ENCODE measurements at regions not wholly inside any gene's neighbourhood (a gene's known extent, or its start where the extent isn't known, plus 50 kb on each side); places are given as distances from the start of the nearest gene placed in this dataset.
A peak's percentile ranks its signal among the peaks of the same experiment; 100 is the strongest.
"Not testable (repeated sequence)": the region's sequence is repeated elsewhere in the genome, so short reads cannot be mapped to it uniquely, and the experiment has no call there.

DNA sequence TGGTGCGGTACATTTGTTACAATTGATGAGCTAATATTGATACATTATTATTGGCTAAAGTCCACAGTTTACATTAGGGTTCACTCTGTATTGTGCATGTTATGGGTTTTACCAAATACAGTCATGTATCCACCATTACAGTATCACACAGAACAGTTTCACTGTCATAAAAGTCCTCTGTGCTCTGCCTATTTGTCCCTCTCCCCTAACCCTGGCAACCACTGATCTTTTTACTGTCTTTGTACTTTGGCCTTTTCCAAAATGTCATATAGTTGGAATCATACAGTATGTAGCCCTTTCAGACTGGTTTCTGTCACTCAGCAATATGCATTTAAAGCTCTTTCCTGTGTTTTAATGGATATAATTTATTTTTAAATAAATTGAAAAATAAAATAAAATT lies 83.1 kb upstream of the SLC4A7 start:
- intact Hi-C loops (cut with DNase I) = loop anchor here in 1 of 2 donors (10.0 kb wide), 1 partner anchor 58 kb away; no protein-coding TSS in a partner anchor
- DNase-seq (ENCODE audit: low spot score) = no peak

- intact Hi-C loops (cut with DNase I) = loop anchor here in 1 of 2 donors (10.0 kb wide), 1 partner anchor 59 kb away; no protein-coding TSS in a partner anchor
- DNase-seq (ENCODE audit: low spot score) = no peak
These were observed 81.1 kb upstream of the SLC4A7 start for GRCh38 chr3:27565201-27565852.

DNA sequence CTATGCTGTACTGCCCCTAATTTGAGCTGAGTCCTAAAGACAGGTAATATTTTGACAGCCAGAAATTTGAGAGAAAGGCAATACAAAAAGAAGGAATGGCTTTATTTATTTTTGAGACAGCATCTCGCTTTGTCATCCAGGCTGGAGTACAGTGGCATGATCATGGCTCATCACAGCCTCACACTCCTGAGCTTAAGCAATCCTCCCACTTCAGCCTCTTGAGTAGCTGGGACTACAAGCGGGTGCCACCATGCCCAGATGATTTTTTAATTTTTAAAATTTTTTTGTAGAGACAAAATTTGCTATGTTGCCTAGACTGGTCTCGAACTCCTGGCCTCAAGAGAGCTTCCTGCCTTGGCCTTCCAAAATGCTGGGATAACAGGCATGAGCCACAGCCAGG lies 77.4 kb upstream of the SLC4A7 start:
- intact Hi-C loops (cut with DNase I) = loop anchor here in 1 of 2 donors (10.0 kb wide), 1 partner anchor 63 kb away; no protein-coding TSS in a partner anchor
- no peak for DNase-seq (ENCODE audit: low spot score)

- intact Hi-C loops (cut with DNase I) = loop anchor here in 1 of 2 donors (10.0 kb wide), 1 partner anchor 64 kb away; no protein-coding TSS in a partner anchor
- no peak for DNase-seq (ENCODE audit: low spot score)
These were observed 76.4 kb upstream of the SLC4A7 start for GRCh38 chr3:27560484-27561056.

- intact Hi-C loops (cut with DNase I) = loop anchor here (10.0 kb wide), 2 partner anchors 65 to 75 kb away; partner anchors contain the start of gene SLC4A7 (in 1 of the 2)
- peak; percentile 83 for DNase-seq (ENCODE audit: low spot score)
These were observed 75.7 kb upstream of the SLC4A7 start for GRCh38 chr3:27559835-27560234.

DNA sequence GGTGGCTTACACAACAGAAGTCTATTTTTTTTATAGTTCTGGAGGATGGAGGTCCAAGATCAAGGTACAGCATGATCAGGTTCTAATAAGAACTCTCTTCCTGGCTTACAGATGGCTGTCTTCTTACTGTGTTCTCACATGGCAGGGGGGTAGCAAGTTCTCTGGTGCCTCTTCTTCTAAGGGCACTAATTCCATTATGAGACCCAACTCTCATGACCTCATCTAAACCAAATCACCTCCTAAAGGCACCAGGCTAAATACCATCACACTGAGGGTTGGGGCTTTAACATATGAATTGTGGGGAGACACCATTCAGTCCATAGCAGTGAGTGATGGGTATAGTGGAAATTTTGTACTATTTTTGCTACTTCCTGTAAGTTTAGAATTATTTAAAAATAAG lies 75.2 kb upstream of the SLC4A7 start:
- DNase-seq (ENCODE audit: low spot score) = no peak
- intact Hi-C loops (cut with DNase I) = loop anchor here in 1 of 2 donors (10.0 kb wide), 1 partner anchor 75 kb away; the partner anchor contains the start of gene SLC4A7

- no peak for DNase-seq (ENCODE audit: low spot score)
- intact Hi-C loops (cut with DNase I) = loop anchor here in 1 of 2 donors (10.0 kb wide), 1 partner anchor 73 kb away; the partner anchor contains the start of gene SLC4A7
These were observed 73.2 kb upstream of the SLC4A7 start for GRCh38 chr3:27557411-27557810.

DNA sequence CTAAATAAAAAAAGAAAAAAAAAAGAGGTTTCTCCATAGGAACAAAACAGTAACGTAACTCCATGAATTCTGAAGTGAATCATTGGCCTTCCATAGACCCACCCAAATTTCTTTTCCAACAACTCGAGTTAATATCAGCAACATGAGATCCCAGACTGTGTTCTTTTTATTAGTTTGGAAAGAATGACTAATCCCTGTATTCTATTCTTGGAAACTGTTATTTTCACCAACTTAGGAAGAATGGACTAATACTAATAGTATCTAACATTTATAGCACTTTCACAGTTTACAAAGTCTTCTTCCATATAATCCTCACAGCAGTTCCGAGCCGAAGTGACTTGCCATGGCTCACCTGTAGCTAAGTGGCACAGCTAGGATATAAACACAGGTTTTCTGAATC lies 72.7 kb upstream of the SLC4A7 start:
- no peak for DNase-seq (ENCODE audit: low spot score)
- intact Hi-C loops (cut with DNase I) = loop anchor here in 1 of 2 donors (10.0 kb wide), 1 partner anchor 72 kb away; the partner anchor contains the start of gene SLC4A7

GRCh38 chr3:27554706-27555105 lies 70.5 kb upstream of the SLC4A7 start:
- no peak for DNase-seq (ENCODE audit: low spot score)

GRCh38 chr3:27553886-27554540 lies 69.8 kb upstream of the SLC4A7 start:
- intact Hi-C loops (cut with DNase I) = loop anchor here in 1 of 2 donors (10.0 kb wide), 1 partner anchor 69 kb away; the partner anchor contains the start of gene SLC4A7
- DNase-seq (ENCODE audit: low spot score) = no peak

More at GRCh38 chr3:27554706-27555105, 70.5 kb upstream of the SLC4A7 start:
- intact Hi-C loops (cut with DNase I) = loop anchor here in 1 of 2 donors (10.0 kb wide), 1 partner anchor 70 kb away; the partner anchor contains the start of gene SLC4A7

- DNase-seq (ENCODE audit: low spot score) = not testable (repeated sequence)
- intact Hi-C loops (cut with DNase I) = loop anchor here in 1 of 2 donors (10.0 kb wide), 1 partner anchor 68 kb away; the partner anchor contains the start of gene SLC4A7
These were observed 68.5 kb upstream of the SLC4A7 start for GRCh38 chr3:27552708-27553107.

GRCh38 chr3:27551413-27551812 lies 67.2 kb upstream of the SLC4A7 start:
- intact Hi-C loops (cut with DNase I) = loop anchor here in 1 of 2 donors (10.0 kb wide), 1 partner anchor 67 kb away; the partner anchor contains the start of gene SLC4A7
- DNase-seq (ENCODE audit: low spot score) = not testable (repeated sequence)

- intact Hi-C loops (cut with DNase I) = no loop called here
- DNase-seq (ENCODE audit: low spot score) = no peak
These were observed 60.9 kb upstream of the SLC4A7 start for GRCh38 chr3:27545061-27545460.

GRCh38 chr3:27544372-27544865 lies 60.2 kb upstream of the SLC4A7 start:
- intact Hi-C loops (cut with DNase I) = no loop called here
- DNase-seq (ENCODE audit: low spot score) = no peak

- no peak for DNase-seq (ENCODE audit: low spot score)
- intact Hi-C loops (cut with DNase I) = no loop called here
These were observed 58.3 kb upstream of the SLC4A7 start for GRCh38 chr3:27542476-27542875.

- no peak for DNase-seq (ENCODE audit: low spot score)
- intact Hi-C loops (cut with DNase I) = no loop called here
These were observed 56.0 kb upstream of the SLC4A7 start for GRCh38 chr3:27540231-27540630.

- intact Hi-C loops (cut with DNase I) = no loop called here
- DNase-seq (ENCODE audit: low spot score) = no peak
These were observed 52.3 kb upstream of the SLC4A7 start for GRCh38 chr3:27536491-27536890.

GRCh38 chr3:27535809-27536392 lies 51.7 kb upstream of the SLC4A7 start:
- DNase-seq (ENCODE audit: low spot score) = no peak
- intact Hi-C loops (cut with DNase I) = no loop called here
